Muscle of leg (tissue), 3 donors: ENCODE measurements at regions not wholly inside any gene's neighbourhood (a gene's known extent, or its start where the extent isn't known, plus 50 kb on each side); places are given as distances from the start of the nearest gene placed in this dataset.

Experiments used
- DNase-seq: peaks from one replicate; pipeline ENCODE4 v3.0.0; 2013
- H3K27ac ChIP-seq: one replicate; pipeline ENCODE4 v1.5.1; 2013; ENCODE audit warnings: mild to moderate bottlenecking, low read length, control low read depth
- H3K27me3 ChIP-seq: one replicate; pipeline ENCODE4 v1.6.1; 2013; ENCODE audit warnings: low read length; ENCODE audit not compliant: control insufficient read depth, insufficient read depth
- H3K36me3 ChIP-seq: one replicate; pipeline ENCODE4 v1.6.1; 2013; ENCODE audit warnings: low read length; ENCODE audit not compliant: control insufficient read depth, insufficient read depth
- H3K4me1 ChIP-seq: one replicate; pipeline ENCODE4 v1.6.1; 2013; ENCODE audit warnings: low read length; ENCODE audit not compliant: control insufficient read depth, insufficient read depth
- H3K4me3 ChIP-seq: one replicate; pipeline ENCODE4 v1.5.1; 2013; ENCODE audit warnings: low read length, control low read depth
- H3K9me3 ChIP-seq: replicated peaks from 2 replicates; pipeline ENCODE4 v1.6.1; 2013; ENCODE audit warnings: low read depth, low read length; ENCODE audit not compliant: control insufficient read depth
- WGBS: methylation state at CpG from one replicate; pipeline ENCODE4 v1.1.5; 2013; ENCODE audit warnings: missing lambda C conversion rate; ENCODE audit not compliant: insufficient coverage; 5-methylcytosine and 5-hydroxymethylcytosine counted together

DNA sequence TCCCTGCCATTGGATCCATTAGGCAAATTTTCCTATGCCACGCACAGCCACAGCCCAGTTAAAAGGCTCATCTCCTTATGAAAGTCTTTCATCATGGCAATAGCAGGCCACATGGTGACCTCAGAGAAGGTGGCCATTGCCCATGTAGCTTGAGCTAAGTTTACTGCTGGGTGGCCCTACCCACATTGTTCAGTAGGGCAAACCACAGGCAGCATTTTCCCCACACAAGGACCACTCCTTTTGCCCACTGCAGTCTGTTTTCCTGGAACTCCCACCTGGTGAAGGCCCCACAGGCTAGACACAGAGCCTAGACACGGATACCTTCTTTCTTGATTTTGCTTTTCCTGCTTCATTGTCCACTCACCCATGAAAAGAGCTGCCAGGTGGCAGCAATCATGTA is 101.5 kb upstream of the NPVF start:
- DNase-seq: no peak
- no peaks in the 10 kb centered on the region for H3K9me3 ChIP-seq
- H3K4me3 ChIP-seq: no peak overlapping the region
- H3K36me3 ChIP-seq: no peaks in the 10 kb centered on the region
- 82% methylated on average over 2 of the region's 2 CpGs for WGBS
- H3K27ac ChIP-seq: no peak overlapping the region
- no peaks in the 10 kb centered on the region for H3K4me1 ChIP-seq
- H3K27me3 ChIP-seq: no peaks in the 10 kb centered on the region

DNA sequence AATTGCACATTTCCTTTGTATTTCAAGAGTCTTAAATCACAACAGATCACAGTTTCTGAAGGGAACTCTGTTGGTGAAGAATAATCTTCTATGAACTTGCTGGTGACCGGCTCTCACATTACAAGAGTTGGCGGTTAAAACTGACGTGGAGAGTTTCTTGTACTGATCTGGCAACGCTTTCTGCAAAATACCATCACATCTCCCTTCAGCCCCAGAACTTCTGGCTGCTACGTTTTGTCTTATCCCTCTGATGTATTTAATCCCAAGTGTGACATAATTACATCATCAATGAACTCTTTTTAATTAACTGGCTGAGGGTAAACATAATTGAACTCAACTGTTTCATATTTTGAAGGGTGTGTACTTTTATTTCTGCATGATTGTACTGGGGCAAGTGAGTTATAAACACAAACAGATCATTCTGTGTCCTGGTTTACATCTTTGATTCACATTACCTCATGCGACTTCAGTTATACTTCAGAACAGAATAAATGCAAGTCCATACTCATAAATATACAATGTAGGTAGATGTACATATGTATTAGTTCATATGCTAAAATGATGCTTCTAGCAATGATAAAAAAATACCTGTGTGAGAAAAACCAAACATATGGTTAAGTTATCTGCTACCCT is 105.1 kb upstream of the NPVF start:
- DNase-seq: peak; percentile 61
- no CpG with 5 or more reads among the region's 6 CpGs for WGBS
- no peaks in the 10 kb centered on the region for H3K4me1 ChIP-seq
- H3K27me3 ChIP-seq: no peaks in the 10 kb centered on the region
- no peaks in the 10 kb centered on the region for H3K9me3 ChIP-seq
- no peak overlapping the region for H3K4me3 ChIP-seq
- H3K27ac ChIP-seq: no peak overlapping the region
- no peaks in the 10 kb centered on the region for H3K36me3 ChIP-seq

- no peak for DNase-seq
- Histone ChIP-seq H3K4me1 (no peaks in the 10 kb centered on the region), H3K27ac (no peak overlapping the region), H3K36me3 (no peaks in the 10 kb centered on the region), H3K9me3 (no peaks in the 10 kb centered on the region), H3K4me3 (no peak overlapping the region), H3K27me3 (no peaks in the 10 kb centered on the region)
- 81% methylated on average over 2 of the region's 4 CpGs for WGBS
Observed at GRCh38 chr7:25347360-25348066, 119.2 kb upstream of the NPVF start.

- Histone ChIP-seq H3K9me3 (no peaks in the 10 kb centered on the region), H3K27ac (peak overlapping the region; percentile 4), H3K36me3 (no peaks in the 10 kb centered on the region), H3K4me3 (no peak overlapping the region), H3K4me1 (no peaks in the 10 kb centered on the region), H3K27me3 (no peaks in the 10 kb centered on the region)
- DNase-seq: peak; percentile 42
- no CpG with 5 or more reads among the region's 3 CpGs for WGBS
Observed at GRCh38 chr7:25348104-25348503, 119.8 kb upstream of the NPVF start.

GRCh38 chr7:25349283-25350017 is 121.2 kb upstream of the NPVF start:
- H3K4me1 ChIP-seq: no peaks in the 10 kb centered on the region
- no peaks in the 10 kb centered on the region for H3K9me3 ChIP-seq
- no peak overlapping the region for H3K27ac ChIP-seq
- H3K36me3 ChIP-seq: no peaks in the 10 kb centered on the region
- DNase-seq: no peak
- H3K4me3 ChIP-seq: no peak overlapping the region
- no CpG with 5 or more reads among the region's 6 CpGs for WGBS
- H3K27me3 ChIP-seq: no peaks in the 10 kb centered on the region

DNA sequence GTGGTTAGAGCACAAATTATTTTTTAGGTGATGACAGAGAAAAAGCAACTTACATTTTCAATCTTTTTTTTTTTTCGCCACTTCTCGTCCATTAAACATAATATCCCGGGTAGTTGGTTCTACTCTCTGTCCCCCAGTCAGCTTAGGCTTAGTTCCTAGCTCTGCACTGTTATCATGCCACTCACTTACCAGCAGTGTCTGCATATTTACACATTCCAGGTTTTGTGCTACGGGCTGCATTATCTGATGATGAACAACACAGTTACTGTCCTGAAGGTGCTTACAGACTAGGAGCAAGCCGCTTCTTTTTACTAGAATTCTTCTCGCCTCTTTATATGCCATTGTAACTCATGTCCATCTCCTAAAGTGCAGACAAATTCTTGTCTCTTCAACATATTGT is 121.8 kb upstream of the NPVF start:
- Histone ChIP-seq H3K27ac (no peak overlapping the region), H3K9me3 (no peaks in the 10 kb centered on the region), H3K36me3 (no peaks in the 10 kb centered on the region), H3K4me1 (no peaks in the 10 kb centered on the region), H3K4me3 (no peak overlapping the region), H3K27me3 (no peaks in the 10 kb centered on the region)
- 89% methylated on average over 4 of the region's 6 CpGs for WGBS
- no peak for DNase-seq

DNA sequence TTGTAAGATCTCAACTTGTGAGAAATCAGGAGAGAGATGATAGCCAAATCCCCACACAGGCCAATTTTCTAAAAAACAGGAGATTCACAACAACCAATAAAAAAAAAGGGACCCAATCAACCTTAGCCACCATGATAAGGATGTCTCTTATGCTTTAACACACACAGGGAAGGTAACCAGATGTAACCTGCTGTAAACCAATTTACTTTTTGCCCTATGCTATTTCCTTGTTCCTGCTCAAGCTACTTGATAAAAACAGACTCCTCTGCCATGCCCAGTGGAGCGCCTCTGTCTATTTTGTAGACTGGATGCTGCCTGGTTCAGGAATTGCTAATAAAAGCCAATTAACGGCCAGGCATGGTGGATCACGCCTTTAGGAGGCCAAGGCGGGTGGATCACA is 123.5 kb upstream of the NPVF start:
- Histone ChIP-seq H3K27me3 (no peaks in the 10 kb centered on the region), H3K36me3 (no peaks in the 10 kb centered on the region), H3K4me3 (no peak overlapping the region), H3K9me3 (no peaks in the 10 kb centered on the region), H3K4me1 (no peaks in the 10 kb centered on the region), H3K27ac (no peak overlapping the region)
- WGBS: 82% methylated on average over 3 of the region's 4 CpGs
- DNase-seq: no peak

DNA sequence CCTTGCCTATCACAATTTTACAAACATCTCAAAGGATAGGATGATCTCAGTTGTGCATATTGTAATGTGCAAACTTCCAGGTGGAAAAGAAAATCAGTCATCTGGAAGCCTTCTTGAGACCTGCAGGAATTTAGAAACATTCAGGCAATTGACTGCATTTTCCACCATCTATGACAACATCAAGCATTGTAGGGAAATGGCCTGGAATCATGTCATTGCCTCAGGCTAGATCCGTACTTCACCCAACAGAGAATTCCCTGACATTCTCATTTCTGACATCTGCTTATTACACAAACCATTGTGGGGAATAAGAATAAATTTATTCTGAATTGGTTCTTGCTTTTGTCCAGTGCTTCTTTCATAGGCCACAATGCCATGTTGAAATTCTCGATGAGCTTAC is 124.9 kb upstream of the NPVF start:
- WGBS: no CpG with 5 or more reads among the region's 2 CpGs
- Histone ChIP-seq H3K4me3 (no peak overlapping the region), H3K4me1 (no peaks in the 10 kb centered on the region), H3K27ac (no peak overlapping the region), H3K36me3 (no peaks in the 10 kb centered on the region), H3K9me3 (no peaks in the 10 kb centered on the region), H3K27me3 (no peaks in the 10 kb centered on the region)
- DNase-seq: no peak

DNA sequence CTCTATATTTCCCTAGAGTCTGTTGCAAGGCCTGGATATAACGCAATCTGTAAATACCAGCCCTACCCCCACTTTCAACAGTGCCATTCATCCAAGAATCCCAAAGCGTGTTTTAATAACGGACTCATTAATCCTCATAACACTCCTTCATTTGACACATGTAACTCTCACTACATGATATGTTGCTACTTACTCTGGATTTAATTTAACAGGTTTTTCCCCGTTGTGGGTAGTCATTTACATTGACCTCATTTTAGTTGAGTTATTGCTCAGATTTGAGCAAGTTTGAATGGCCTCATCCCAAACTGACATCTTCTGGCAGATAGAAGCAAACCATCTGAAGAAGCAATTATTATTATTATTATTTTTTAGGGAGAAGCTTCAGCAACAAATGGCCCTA is 125.4 kb upstream of the NPVF start:
- Histone ChIP-seq H3K27ac (no peak overlapping the region), H3K4me1 (no peaks in the 10 kb centered on the region), H3K9me3 (no peaks in the 10 kb centered on the region), H3K4me3 (no peak overlapping the region), H3K27me3 (no peaks in the 10 kb centered on the region), H3K36me3 (no peaks in the 10 kb centered on the region)
- WGBS: 60% methylated on average over 1 of the region's 4 CpGs
- no peak for DNase-seq

DNA sequence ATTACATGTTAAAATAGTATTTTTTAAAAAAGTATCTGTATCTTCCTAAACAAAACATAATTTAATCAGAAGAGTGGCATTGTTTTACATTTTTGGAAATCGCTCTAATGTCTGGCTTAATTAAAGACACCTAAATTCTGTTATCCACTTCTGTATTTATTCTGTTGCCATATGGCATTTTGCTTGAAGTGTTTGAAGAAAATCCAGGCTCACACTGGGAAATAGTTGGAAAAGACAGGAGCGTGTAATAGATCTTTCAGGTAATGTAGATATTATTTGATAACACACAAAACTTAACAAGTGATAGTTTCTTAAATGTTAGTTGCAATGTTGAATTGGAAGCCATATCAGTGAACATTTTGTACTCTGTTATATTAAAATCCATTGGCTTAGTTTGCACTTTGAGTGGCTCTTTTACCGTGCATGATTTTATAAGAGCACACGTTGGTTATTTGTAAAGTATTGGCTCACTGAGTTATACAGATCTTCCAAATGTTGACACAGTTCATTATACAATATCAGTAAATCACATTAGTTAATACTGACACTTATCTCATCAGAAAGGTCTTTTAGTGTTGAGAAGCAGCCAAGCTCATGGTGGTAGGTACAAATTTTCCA is 128.4 kb upstream of the NPVF start:
- Histone ChIP-seq H3K27me3 (no peaks in the 10 kb centered on the region), H3K36me3 (no peaks in the 10 kb centered on the region), H3K9me3 (no peaks in the 10 kb centered on the region), H3K4me3 (no peak overlapping the region), H3K27ac (no peak overlapping the region), H3K4me1 (peaks cover 16% of the 10 kb centered on the region)
- peak; percentile 34 for DNase-seq
- WGBS: no CpG with 5 or more reads among the region's 4 CpGs
